DND-41 (cell line): ENCODE measurements at regions not wholly inside any gene's neighbourhood (a gene's known extent, or its start where the extent isn't known, plus 50 kb on each side); places are given as distances from the start of the nearest gene placed in this dataset.

ENCODE experiments used
- ATAC-seq: fragments of 200-7000 bp; cut with Tn5 transposase; 3 replicates; pipeline ENCODE4 v1.9.1; 2021; ENCODE audit warnings: low read depth; ENCODE audit not compliant: insufficient read depth
- DNase-seq: peaks from one replicate; pipeline ENCODE4 v3.0.0-alpha.2; 2020
- H2AFZ ChIP-seq: 2 replicates; pipeline ENCODE4 v1.6.0; 2012; ENCODE audit warnings: low read depth, low read length
- H3K27ac ChIP-seq: 2 replicates; pipeline ENCODE4 v1.5.1; 2012; ENCODE audit warnings: low read length, inconsistent platforms
- H3K27me3 ChIP-seq: fragments of 200-600 bp; sonication (generic); 2 replicates; pipeline ENCODE4 v1.6.0; 2012; ENCODE audit warnings: low read length, mild to moderate bottlenecking, inconsistent platforms; ENCODE audit not compliant: insufficient read depth, poor library complexity
- H3K36me3 ChIP-seq: 2 replicates; pipeline ENCODE4 v1.5.1; 2012; ENCODE audit warnings: low read length, inconsistent platforms; ENCODE audit not compliant: insufficient read depth
- H3K4me1 ChIP-seq: 2 replicates; pipeline ENCODE4 v1.5.1; 2012; ENCODE audit warnings: mild to moderate bottlenecking, low read length; ENCODE audit not compliant: insufficient read depth
- H3K4me2 ChIP-seq: 2 replicates; pipeline ENCODE4 v1.6.0; 2012; ENCODE audit warnings: mild to moderate bottlenecking, moderate library complexity, low read length, inconsistent platforms; ENCODE audit not compliant: insufficient read depth
- H3K4me3 ChIP-seq, 2 experiments: fragments of 200-600 bp in 1 of 2; shearing (Covaris generic) in 1 of 2; 2 replicates each; pipeline ENCODE4 v1.5.1; 2012 to 2016; ENCODE audit warnings: inconsistent platforms in 2 of 2, low read length in 2 of 2, mild to moderate bottlenecking in 2 of 2, low read depth in 1 of 2, moderate library complexity in 1 of 2
- H3K79me2 ChIP-seq: 2 replicates; pipeline ENCODE4 v1.6.0; 2012; ENCODE audit warnings: low read length, inconsistent platforms; ENCODE audit not compliant: insufficient read depth
- H3K9ac ChIP-seq: 2 replicates; pipeline ENCODE4 v1.6.0; 2012; ENCODE audit warnings: low read depth, mild to moderate bottlenecking, inconsistent platforms, low read length, moderate library complexity
- H3K9me3 ChIP-seq: 2 replicates; pipeline ENCODE4 v1.5.1; 2012; ENCODE audit warnings: low read length, moderate library complexity, mild to moderate bottlenecking, inconsistent platforms; ENCODE audit not compliant: insufficient read depth, severe bottlenecking
- H4K20me1 ChIP-seq: 2 replicates; pipeline ENCODE4 v1.6.0; 2012; ENCODE audit warnings: low read length; ENCODE audit not compliant: insufficient read depth
- EZH2 ChIP-seq: IDR thresholded peaks from 3 replicates; pipeline ENCODE4 v1.6.1; 2012; ENCODE audit warnings: borderline replicate concordance, low read depth, mild to moderate bottlenecking, moderate library complexity, low read length, inconsistent platforms; ENCODE audit not compliant: severe bottlenecking
- TF ChIP-seq, protein P1 (sequence below): IDR thresholded peaks from 2 replicates; pipeline ENCODE4 v1.5.1; 2012; ENCODE audit warnings: borderline replicate concordance, low read length, moderate library complexity, mild to moderate bottlenecking; ENCODE audit not compliant: poor library complexity, severe bottlenecking; ENCODE audit errors: extremely low read depth

DNA sequence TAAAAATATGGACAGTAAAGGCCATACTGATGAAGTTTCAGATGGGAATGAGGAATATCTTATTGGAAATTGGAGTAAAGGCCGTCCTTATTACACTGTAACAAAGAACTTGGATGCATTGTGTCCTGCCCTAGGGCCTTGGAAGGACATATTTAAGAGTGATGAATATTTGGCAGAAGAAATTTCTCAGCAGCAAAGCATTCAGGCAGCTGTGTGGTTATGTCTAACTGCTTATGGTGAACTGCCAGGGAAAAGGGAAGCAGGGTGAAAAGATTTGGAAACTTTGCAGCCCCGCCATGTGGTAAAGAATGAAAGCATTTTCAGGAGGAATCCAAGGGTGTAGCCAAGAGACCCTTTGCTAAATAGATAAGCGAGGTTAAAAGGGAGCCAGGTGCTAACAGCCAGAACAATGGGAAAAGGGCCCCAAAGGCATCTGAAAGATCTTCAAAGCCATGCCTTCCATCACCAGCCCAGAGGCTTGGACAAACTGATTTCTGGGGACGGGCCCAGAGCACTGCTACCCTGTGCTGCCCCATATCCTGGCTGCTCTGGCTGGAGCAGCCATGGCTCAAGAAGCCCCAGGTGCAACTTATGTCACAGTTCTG, 200.0 kb downstream of the PTPRU start:
- DNase-seq (no peak), ATAC-seq (no peak)
- no peaks in the 10 kb centered on the region for H3K9me3 ChIP-seq
- H3K79me2 ChIP-seq = no peaks in the 10 kb centered on the region
- no peaks in the 10 kb centered on the region for H3K4me1 ChIP-seq
- H3K27ac ChIP-seq = no peak overlapping the region
- no peak overlapping the region for H3K4me3 ChIP-seq
- no peak overlapping the region for H2AFZ ChIP-seq
- no peak for TF ChIP-seq EZH2
- TF ChIP-seq, protein P1, sequence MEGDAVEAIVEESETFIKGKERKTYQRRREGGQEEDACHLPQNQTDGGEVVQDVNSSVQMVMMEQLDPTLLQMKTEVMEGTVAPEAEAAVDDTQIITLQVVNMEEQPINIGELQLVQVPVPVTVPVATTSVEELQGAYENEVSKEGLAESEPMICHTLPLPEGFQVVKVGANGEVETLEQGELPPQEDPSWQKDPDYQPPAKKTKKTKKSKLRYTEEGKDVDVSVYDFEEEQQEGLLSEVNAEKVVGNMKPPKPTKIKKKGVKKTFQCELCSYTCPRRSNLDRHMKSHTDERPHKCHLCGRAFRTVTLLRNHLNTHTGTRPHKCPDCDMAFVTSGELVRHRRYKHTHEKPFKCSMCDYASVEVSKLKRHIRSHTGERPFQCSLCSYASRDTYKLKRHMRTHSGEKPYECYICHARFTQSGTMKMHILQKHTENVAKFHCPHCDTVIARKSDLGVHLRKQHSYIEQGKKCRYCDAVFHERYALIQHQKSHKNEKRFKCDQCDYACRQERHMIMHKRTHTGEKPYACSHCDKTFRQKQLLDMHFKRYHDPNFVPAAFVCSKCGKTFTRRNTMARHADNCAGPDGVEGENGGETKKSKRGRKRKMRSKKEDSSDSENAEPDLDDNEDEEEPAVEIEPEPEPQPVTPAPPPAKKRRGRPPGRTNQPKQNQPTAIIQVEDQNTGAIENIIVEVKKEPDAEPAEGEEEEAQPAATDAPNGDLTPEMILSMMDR = no peak
- H3K36me3 ChIP-seq = no peaks in the 10 kb centered on the region
- H4K20me1 ChIP-seq = no peaks in the 10 kb centered on the region
- H3K27me3 ChIP-seq = no peaks in the 10 kb centered on the region
- no peak overlapping the region for H3K4me2 ChIP-seq
- H3K9ac ChIP-seq = no peak overlapping the region

DNA sequence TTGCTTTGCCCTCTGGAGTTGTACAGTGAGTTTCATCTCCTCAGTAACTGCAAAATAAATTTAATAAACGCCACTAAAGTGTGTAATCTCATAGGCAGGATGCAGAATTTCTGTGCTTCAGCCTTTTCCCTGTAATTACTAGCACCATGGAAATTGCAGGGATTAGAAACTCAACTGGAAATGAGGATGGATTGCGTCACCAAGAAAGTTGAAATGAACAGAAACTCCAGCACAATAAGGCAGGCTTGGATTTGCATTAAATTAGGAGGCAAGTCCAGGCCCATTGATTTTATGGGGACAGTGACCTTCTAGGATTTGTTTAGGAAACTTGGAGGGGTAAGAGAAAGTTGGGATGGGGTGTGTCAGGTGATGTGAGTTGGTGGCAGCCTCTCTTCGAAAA, 197.5 kb downstream of the PTPRU start:
- ATAC-seq = no peak
- H3K36me3 ChIP-seq = no peaks in the 10 kb centered on the region
- no peak for TF ChIP-seq EZH2
- TF ChIP-seq, protein P1 = no peak
- H3K27me3 ChIP-seq = no peaks in the 10 kb centered on the region
- H4K20me1 ChIP-seq = no peaks in the 10 kb centered on the region
- H3K27ac ChIP-seq = no peak overlapping the region
- no peak for DNase-seq
- H3K4me1 ChIP-seq = no peaks in the 10 kb centered on the region
- H2AFZ ChIP-seq = no peak overlapping the region
- no peak overlapping the region for H3K4me2 ChIP-seq
- H3K79me2 ChIP-seq = no peaks in the 10 kb centered on the region
- H3K9ac ChIP-seq = no peak overlapping the region
- H3K9me3 ChIP-seq = peaks cover 3% of the 10 kb centered on the region
- H3K4me3 ChIP-seq = no peak overlapping the region

DNA sequence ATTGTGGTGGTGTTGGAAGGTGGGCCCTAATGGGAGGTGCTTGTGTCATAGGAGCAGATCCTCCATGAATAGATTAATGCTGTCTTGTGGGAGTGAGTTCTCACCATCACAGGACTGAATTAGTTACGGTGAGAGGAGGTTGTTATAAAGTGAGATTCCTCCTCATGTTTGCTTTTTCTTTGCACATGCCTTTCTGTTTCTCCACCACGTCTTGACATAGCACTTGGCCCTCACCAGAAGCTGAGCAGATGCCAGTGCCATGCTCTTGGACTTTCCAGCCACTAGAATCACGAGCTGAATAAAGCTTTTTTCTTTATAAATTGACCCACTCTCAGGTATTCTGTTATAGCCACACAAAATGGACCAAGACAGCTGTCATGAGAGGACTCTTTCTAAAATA, 194.8 kb downstream of the PTPRU start:
- no peak for ATAC-seq
- peaks cover 6% of the 10 kb centered on the region for H3K27me3 ChIP-seq
- no peaks in the 10 kb centered on the region for H3K4me1 ChIP-seq
- H3K4me3 ChIP-seq = no peak overlapping the region
- H3K27ac ChIP-seq = no peak overlapping the region
- peaks cover 3% of the 10 kb centered on the region for H3K9me3 ChIP-seq
- no peak overlapping the region for H3K9ac ChIP-seq
- no peaks in the 10 kb centered on the region for H3K79me2 ChIP-seq
- H2AFZ ChIP-seq = no peak overlapping the region
- no peaks in the 10 kb centered on the region for H3K36me3 ChIP-seq
- H3K4me2 ChIP-seq = no peak overlapping the region
- TF ChIP-seq EZH2 = no peak
- TF ChIP-seq, protein P1 = no peak
- no peak for DNase-seq
- no peaks in the 10 kb centered on the region for H4K20me1 ChIP-seq
